H1 (cell line): ENCODE measurements at regions not wholly inside any gene's neighbourhood (a gene's known extent, or its start where the extent isn't known, plus 50 kb on each side); places are given as distances from the start of the nearest gene placed in this dataset.

Experiments used
- CTCF ChIA-PET: fragments of 300-600 bp; sonication (Branson Sonifier 250); formaldehyde crosslinking; loops from one replicate; lab custom pipeline; 2021; ENCODE audit not compliant: partially characterized antibody; lab: Charles Lee
- POLR2A ChIA-PET: fragments of 300-600 bp; sonication (Branson Sonifier 250); formaldehyde crosslinking; loops from one replicate; lab custom pipeline; 2021; ENCODE audit warnings: inconsistent platforms; ENCODE audit not compliant: partially characterized antibody; lab: Charles Lee
- DNase-seq, 2 experiments: peaks; one replicate each; pipeline versions ENCODE4 v3.0.0 to v3.0.0-alpha.2; 2010 to 2022; ENCODE audit warnings: low spot score in 2 of 2, low read depth in 1 of 2, mixed read lengths in 1 of 2
- FAIRE-seq: peaks from 2 replicates; lab custom pipeline; 2011; peaks lifted over from hg19 to GRCh38; lab: Jason Lieb, UNC
- H2AFZ ChIP-seq: 2 replicates; pipeline ENCODE4 v1.8.1; 2012; ENCODE audit warnings: low read length, inconsistent platforms
- H2AK5ac ChIP-seq: 2 replicates; pipeline ENCODE4 v1.6.1; 2013; ENCODE audit warnings: low read depth, low read length
- H2BK120ac ChIP-seq: replicated peaks from 2 replicates; pipeline ENCODE3; 2013; ENCODE audit warnings: low read depth, low read length, inconsistent platforms
- H2BK12ac ChIP-seq: 2 replicates; pipeline ENCODE4 v1.6.1; 2013; ENCODE audit warnings: low read depth, low read length
- H2BK15ac ChIP-seq: 2 replicates; pipeline ENCODE4 v1.6.1; 2013; ENCODE audit warnings: low read length
- H2BK20ac ChIP-seq: 2 replicates; pipeline ENCODE4 v1.6.1; 2013; ENCODE audit warnings: low read length
- H2BK5ac ChIP-seq: 2 replicates; pipeline ENCODE4 v1.6.1; 2013; ENCODE audit warnings: low read depth, low read length
- H3K14ac ChIP-seq: 2 replicates; pipeline ENCODE4 v1.6.1; 2013; ENCODE audit warnings: inconsistent platforms; ENCODE audit not compliant: insufficient read length
- H3K18ac ChIP-seq: 2 replicates; pipeline ENCODE4 v1.6.1; 2013; ENCODE audit warnings: low read length; ENCODE audit errors: extremely low read depth
- H3K23ac ChIP-seq: 2 replicates; pipeline ENCODE4 v1.6.1; 2013; ENCODE audit warnings: inconsistent platforms; ENCODE audit not compliant: insufficient read length
- H3K23me2 ChIP-seq: 2 replicates; pipeline ENCODE4 v1.6.1; 2013; ENCODE audit warnings: low read depth, low read length
- H3K27ac ChIP-seq: 2 replicates; pipeline ENCODE4 v1.6.1; 2011; ENCODE audit warnings: low read depth, low read length, inconsistent platforms
- H3K27me3 ChIP-seq, 4 experiments: replicated peaks in 1 of 4; 1 replicate in 1 of 4; 2 replicates in 3 of 4; pipeline versions ENCODE4 v1.6.1 to v1.8.1; 2011 to 2013; ENCODE audit warnings: low read length in 3 of 4, mild to moderate bottlenecking in 3 of 4, inconsistent platforms in 2 of 4, mixed read lengths in 2 of 4, moderate library complexity in 1 of 4; ENCODE audit not compliant: control insufficient read depth in 3 of 4, insufficient read depth in 3 of 4; ENCODE audit errors: extremely low read depth in 1 of 4
- H3K36me3 ChIP-seq, 4 experiments: 2 replicates each; pipeline versions ENCODE4 v1.6.1 to v1.8.1; 2011 to 2013; ENCODE audit warnings: mild to moderate bottlenecking in 4 of 4, low read length in 3 of 4, moderate library complexity in 2 of 4, control low read depth in 1 of 4, inconsistent platforms in 1 of 4; ENCODE audit not compliant: insufficient read depth in 4 of 4, control insufficient read depth in 2 of 4
- H3K4ac ChIP-seq: replicated peaks from 2 replicates; pipeline ENCODE3; 2013; ENCODE audit warnings: low read length, low read depth, mixed read lengths, inconsistent platforms; ENCODE audit not compliant: insufficient read length
- H3K4me1 ChIP-seq, 4 experiments: replicated peaks in 1 of 4; 1 replicate in 1 of 4; 2 replicates in 3 of 4; pipeline versions ENCODE4 v1.6.1 to v1.8.1; 2011 to 2013; ENCODE audit warnings: low read length in 3 of 4, inconsistent platforms in 2 of 4, mixed read lengths in 1 of 4; ENCODE audit not compliant: insufficient read depth in 4 of 4, control insufficient read depth in 3 of 4
- H3K4me2 ChIP-seq, 2 experiments: 2 replicates each; pipeline versions ENCODE4 v1.6.1 to v1.8.1; 2011 to 2013; ENCODE audit warnings: low read depth in 2 of 2, low read length in 2 of 2, control low read depth in 1 of 2, inconsistent platforms in 1 of 2, mild to moderate bottlenecking in 1 of 2; ENCODE audit not compliant: insufficient read depth in 1 of 2
- H3K4me3 ChIP-seq, 4 experiments: fragments of 200-600, 300-600 bp in 1 of 4; sonication (generic), shearing (Covaris generic), sonication (Bioruptor Twin) in 1 of 4; 2 replicates each; pipeline versions ENCODE4 v1.5.1 to v1.8.1; 2011 to 2016; ENCODE audit warnings: low read length in 4 of 4, low read depth in 3 of 4, control low read depth in 2 of 4, inconsistent platforms in 2 of 4, mild to moderate bottlenecking in 2 of 4, mixed read lengths in 1 of 4, moderate library complexity in 1 of 4; ENCODE audit not compliant: insufficient read depth in 2 of 4; ENCODE audit errors: extremely low read depth in 1 of 4
- H3K56ac ChIP-seq: replicated peaks from 2 replicates; pipeline ENCODE3; 2013; ENCODE audit warnings: low read depth, mild to moderate bottlenecking, mixed read lengths, low read length, inconsistent platforms; ENCODE audit not compliant: insufficient read length
- H3K79me1 ChIP-seq: 2 replicates; pipeline ENCODE4 v1.6.1; 2013; ENCODE audit warnings: low read depth, low read length, control low read depth
- H3K79me2 ChIP-seq, 2 experiments: 2 replicates each; pipeline versions ENCODE4 v1.6.1 to v1.8.1; 2012 to 2013; ENCODE audit warnings: low read length in 2 of 2, mild to moderate bottlenecking in 2 of 2, inconsistent platforms in 1 of 2; ENCODE audit not compliant: insufficient read depth in 2 of 2, control insufficient read depth in 1 of 2
- H3K9ac ChIP-seq, 4 experiments: replicated peaks in 1 of 4; 1 replicate in 1 of 4; 2 replicates in 3 of 4; pipeline versions ENCODE4 v1.6.1 to v1.8.1; 2011 to 2013; ENCODE audit warnings: low read depth in 3 of 4, low read length in 3 of 4, control low read depth in 2 of 4, mild to moderate bottlenecking in 2 of 4, moderate library complexity in 2 of 4, inconsistent platforms in 1 of 4; ENCODE audit errors: extremely low read depth in 1 of 4
- H3K9me3 ChIP-seq, 2 experiments: 2 replicates each; pipeline versions ENCODE4 v1.6.1 to v1.8.1; 2012 to 2013; ENCODE audit warnings: mild to moderate bottlenecking in 2 of 2, moderate library complexity in 2 of 2, control low read depth in 1 of 2, inconsistent platforms in 1 of 2, low read depth in 1 of 2, low read length in 1 of 2, mixed read lengths in 1 of 2; ENCODE audit not compliant: insufficient read depth in 2 of 2
- H4K20me1 ChIP-seq, 2 experiments: replicated peaks in 1 of 2; 2 replicates each; pipeline versions ENCODE3 to v1.8.1; 2011 to 2013; ENCODE audit warnings: inconsistent platforms in 2 of 2, low read length in 2 of 2, mild to moderate bottlenecking in 1 of 2; ENCODE audit not compliant: insufficient read depth in 2 of 2, control insufficient read depth in 1 of 2
- H4K5ac ChIP-seq: 2 replicates; pipeline ENCODE4 v1.6.1; 2013; ENCODE audit warnings: low read length, low read depth, mixed read lengths, inconsistent platforms; ENCODE audit not compliant: insufficient read length
- H4K8ac ChIP-seq: 2 replicates; pipeline ENCODE4 v1.8.0; 2013; ENCODE audit warnings: mild to moderate bottlenecking, moderate library complexity, low read length, inconsistent platforms; ENCODE audit not compliant: insufficient read depth; ENCODE audit errors: extremely low read depth
- H4K91ac ChIP-seq: replicated peaks from 2 replicates; pipeline ENCODE3; 2013; ENCODE audit warnings: low read length, mixed read lengths, inconsistent platforms; ENCODE audit not compliant: insufficient read length
- BCL11A ChIP-seq, 2 experiments: IDR thresholded peaks; one replicate each; pipeline ENCODE4 v1.6.1; 2011; ENCODE audit warnings: low read depth in 2 of 2, low read length in 2 of 2, mild to moderate bottlenecking in 2 of 2
- CBX5 ChIP-seq: fragments of 300-800, 300-1000 bp; sonication (generic); IDR thresholded peaks from 2 replicates; pipeline ENCODE4 v1.7.1; 2016; ENCODE audit warnings: antibody characterized with exemption, low read length, low read depth
- CTBP2 ChIP-seq: IDR thresholded peaks from 2 replicates; pipeline ENCODE4 v1.7.0; 2011; ENCODE audit warnings: borderline replicate concordance, mild to moderate bottlenecking, moderate library complexity, mixed read lengths, low read length; ENCODE audit not compliant: insufficient read depth, insufficient read length
- EP300 ChIP-seq, 2 experiments: IDR thresholded peaks; 1 replicate in 1 of 2; 2 replicates in 1 of 2; pipeline ENCODE4 v1.6.1; 2011 to 2012; ENCODE audit warnings: low read depth in 2 of 2, low read length in 2 of 2, mild to moderate bottlenecking in 2 of 2, borderline replicate concordance in 1 of 2, inconsistent platforms in 1 of 2, moderate library complexity in 1 of 2
- HDAC6 ChIP-seq: IDR thresholded peaks from one replicate; pipeline ENCODE4 v1.7.1; 2012; ENCODE audit warnings: low read depth, mild to moderate bottlenecking, inconsistent platforms, low read length, moderate library complexity
- JUN ChIP-seq: IDR thresholded peaks from 2 replicates; pipeline ENCODE4 v1.6.1; 2011; ENCODE audit warnings: low read depth, mild to moderate bottlenecking, improper control_type of control experiment, low read length
- KDM5A ChIP-seq: fragments of 200-600 bp; IDR thresholded peaks from 2 replicates; pipeline ENCODE4 v1.7.1; 2012; ENCODE audit warnings: mild to moderate bottlenecking, low read length, inconsistent platforms, mixed read lengths
- MAFK ChIP-seq: IDR thresholded peaks from 2 replicates; pipeline ENCODE4 v1.6.1; 2012; ENCODE audit warnings: low read depth, mild to moderate bottlenecking, improper control_type of control experiment, low read length
- POLR2AphosphoS5 ChIP-seq: IDR thresholded peaks from 2 replicates; pipeline ENCODE4 v1.6.1; 2011; ENCODE audit warnings: low read depth, low read length
- POU5F1 ChIP-seq: IDR thresholded peaks from 2 replicates; pipeline ENCODE4 v1.6.1; 2011; ENCODE audit warnings: low read depth, mild to moderate bottlenecking, low read length, moderate library complexity
- RBBP5 ChIP-seq: IDR thresholded peaks from 2 replicates; pipeline ENCODE4 v1.7.1; 2012; ENCODE audit warnings: low read depth, mild to moderate bottlenecking, inconsistent platforms, low read length, moderate library complexity, borderline replicate concordance
- SIRT6 ChIP-seq: IDR thresholded peaks from one replicate; pipeline ENCODE4 v1.7.1; 2012; ENCODE audit warnings: low read length, inconsistent platforms
- SRF ChIP-seq: IDR thresholded peaks from 2 replicates; pipeline ENCODE4 v1.6.1; 2011; ENCODE audit warnings: mild to moderate bottlenecking, low read depth, low read length, moderate library complexity
- SUZ12 ChIP-seq: fragments of 200-600 bp; sonication (generic); IDR thresholded peaks from 2 replicates; pipeline ENCODE4 v1.6.1; 2012; ENCODE audit warnings: mild to moderate bottlenecking, inconsistent platforms, low read length, moderate library complexity, mixed read lengths
- WGBS, 2 experiments: shearing (Covaris generic) in 1 of 2; methylation state at CpG; one replicate each; pipeline versions ENCODE4 v1.1.6 to v1.1.7; 2013 to 2015; ENCODE audit warnings: low lambda C conversion rate in 2 of 2, mixed read lengths in 2 of 2, inconsistent platforms in 1 of 2, low coverage in 1 of 2, missing lambda C conversion rate in 1 of 2; ENCODE audit not compliant: insufficient replicate concordance in 2 of 2, insufficient coverage in 1 of 2, insufficient read length in 1 of 2; ENCODE audit errors: extremely low coverage in 1 of 2, missing lambda C conversion rate in 1 of 2; 5-methylcytosine and 5-hydroxymethylcytosine counted together

- Histone ChIP-seq H2BK5ac (no peak overlapping the region), H3K56ac (no peak overlapping the region), H3K9me3 (peaks cover 0 to 5% of the 10 kb centered on the region in 2 experiments; a peak in 1 of 4 replicates), H2AK5ac (no peak overlapping the region), H2AFZ (no peak overlapping the region), H2BK12ac (no peak overlapping the region), H3K18ac (no peak overlapping the region), H4K91ac (no peak overlapping the region), H4K5ac (no peak overlapping the region), H2BK120ac (no peak overlapping the region), H4K8ac (no peak overlapping the region), H3K27me3 (no peaks in the 10 kb centered on the region), H3K79me1 (no peaks in the 10 kb centered on the region), H3K4me2 (no peak overlapping the region), H2BK20ac (no peak overlapping the region), H3K4me3 (no peak overlapping the region), H3K27ac (no peak overlapping the region), H3K23ac (no peak overlapping the region), H3K9ac (no peak overlapping the region), H3K23me2 (no peaks in the 10 kb centered on the region), H3K79me2 (no peaks in the 10 kb centered on the region), H3K14ac (no peak overlapping the region), H3K36me3 (no peaks in the 10 kb centered on the region), H3K4me1 (no peaks in the 10 kb centered on the region), H3K4ac (no peak overlapping the region), H2BK15ac (no peak overlapping the region), H4K20me1 (no peaks in the 10 kb centered on the region)
- ChIA-PET POLR2A (no interaction called here), CTCF (no interaction called here)
- no peak for DNase-seq
- 91% methylated on average over 24 of the region's 26 CpGs; no CpG with 5 or more reads in 1 of the 2 experiments for WGBS, 2 experiments
- no peak for FAIRE-seq
- TF ChIP-seq SIRT6 (no peak), POLR2AphosphoS5 (no peak), EP300 (IDR thresholded peaks at IDR 0.05; ENCODE audit: borderline replicate concordance in 1 of 2, low read depth in 2 of 2, low read length in 2 of 2) (no peak), SUZ12 (no peak), CTBP2 (no peak), MAFK (no peak), SRF (no peak), RBBP5 (no peak), KDM5A (no peak), POU5F1 (no peak), BCL11A (IDR thresholded peaks at IDR 0.05; ENCODE audit: low read depth in 2 of 2, low read length in 2 of 2) (no peak), JUN (no peak), CBX5 (no peak), HDAC6 (no peak)
Observed at GRCh38 chr6:94362061-94362864, 942.9 kb upstream of the EPHA7 start.
